HG03135 (cell line): ENCODE measurements at regions not wholly inside any gene's neighbourhood (a gene's known extent, or its start where the extent isn't known, plus 50 kb on each side); places are given as distances from the start of the nearest gene placed in this dataset.

ENCODE experiments used
- ATAC-seq: cut with Tn5 transposase; IDR thresholded peaks from one replicate; pipeline ENCODE4 v1.9.1; 2021; ENCODE audit warnings: mild to moderate bottlenecking, moderate library complexity; ENCODE audit not compliant: unreplicated experiment

- ATAC-seq, result no peak
Measured at GRCh38 chr14:36083317-36083716, 93.2 kb downstream of the PTCSC3 start.

GRCh38 chr14:36078080-36078479, 98.4 kb downstream of the PTCSC3 start:
- no peak for ATAC-seq

- ATAC-seq, result no peak
Measured at GRCh38 chr14:36076197-36076596, 100.3 kb downstream of the PTCSC3 start.

GRCh38 chr14:36075203-36075602, 101.3 kb downstream of the PTCSC3 start:
- no peak for ATAC-seq

- ATAC-seq, result no peak
Measured at GRCh38 chr14:36070720-36071043, 105.8 kb downstream of the PTCSC3 start.

- no peak for ATAC-seq
Measured at GRCh38 chr14:36070031-36070719, 106.3 kb downstream of the PTCSC3 start.

- peak; percentile 63 for ATAC-seq
Measured at GRCh38 chr14:36069535-36069900, 107.0 kb downstream of the PTCSC3 start.

- ATAC-seq, result no peak
Measured at GRCh38 chr14:36068777-36069534, 107.6 kb downstream of the PTCSC3 start.

- ATAC-seq, result no peak
Measured at GRCh38 chr14:36067428-36068187, 108.9 kb downstream of the PTCSC3 start.

GRCh38 chr14:36066636-36067035, 109.9 kb downstream of the PTCSC3 start:
- ATAC-seq, result no peak

- ATAC-seq, result no peak
Measured at GRCh38 chr14:36065831-36066230, 110.7 kb downstream of the PTCSC3 start.

GRCh38 chr14:36059531-36059930, 117.0 kb downstream of the PTCSC3 start:
- no peak for ATAC-seq

- ATAC-seq, result no peak
Measured at GRCh38 chr14:36057452-36058116, 118.9 kb downstream of the PTCSC3 start.

GRCh38 chr14:36056845-36057244, 119.7 kb downstream of the PTCSC3 start:
- ATAC-seq, result no peak

- no peak for ATAC-seq
Measured at GRCh38 chr14:36055681-36056225, 120.8 kb downstream of the PTCSC3 start.

GRCh38 chr14:36055052-36055378, 121.5 kb downstream of the PTCSC3 start:
- ATAC-seq, result no peak

GRCh38 chr14:36054353-36055051, 122.0 kb downstream of the PTCSC3 start:
- ATAC-seq, result no peak

GRCh38 chr14:36052681-36053080, 123.8 kb downstream of the PTCSC3 start:
- ATAC-seq, result no peak

- no peak for ATAC-seq
Measured at GRCh38 chr14:36052063-36052462, 124.5 kb downstream of the PTCSC3 start.

GRCh38 chr14:36048667-36049066, 127.9 kb downstream of the PTCSC3 start:
- no peak for ATAC-seq

GRCh38 chr14:36047912-36048311, 128.6 kb downstream of the PTCSC3 start:
- ATAC-seq, result no peak
